Hypothalamus (tissue), 51 donors: ENCODE measurements at regions not wholly inside any gene's neighbourhood (a gene's known extent, or its start where the extent isn't known, plus 50 kb on each side); places are given as distances from the start of the nearest gene placed in this dataset.
"Not testable (repeated sequence)": the region's sequence is repeated elsewhere in the genome, so short reads cannot be mapped to it uniquely, and the experiment has no call there.

Source experiments
- DNase-seq, 51 donors: peaks; one replicate each; lab custom pipeline; 2025; lab: John Stamatoyannopoulos, UW

- no peak for DNase-seq
These were observed 530.2 kb downstream of the SOX6 start for GRCh38 chr11:15825976-15826650.

- peak in 23 of 51 donors; percentile 3 to 60 (median 28) for DNase-seq
These were observed 529.5 kb downstream of the SOX6 start for GRCh38 chr11:15826826-15827225.

DNA sequence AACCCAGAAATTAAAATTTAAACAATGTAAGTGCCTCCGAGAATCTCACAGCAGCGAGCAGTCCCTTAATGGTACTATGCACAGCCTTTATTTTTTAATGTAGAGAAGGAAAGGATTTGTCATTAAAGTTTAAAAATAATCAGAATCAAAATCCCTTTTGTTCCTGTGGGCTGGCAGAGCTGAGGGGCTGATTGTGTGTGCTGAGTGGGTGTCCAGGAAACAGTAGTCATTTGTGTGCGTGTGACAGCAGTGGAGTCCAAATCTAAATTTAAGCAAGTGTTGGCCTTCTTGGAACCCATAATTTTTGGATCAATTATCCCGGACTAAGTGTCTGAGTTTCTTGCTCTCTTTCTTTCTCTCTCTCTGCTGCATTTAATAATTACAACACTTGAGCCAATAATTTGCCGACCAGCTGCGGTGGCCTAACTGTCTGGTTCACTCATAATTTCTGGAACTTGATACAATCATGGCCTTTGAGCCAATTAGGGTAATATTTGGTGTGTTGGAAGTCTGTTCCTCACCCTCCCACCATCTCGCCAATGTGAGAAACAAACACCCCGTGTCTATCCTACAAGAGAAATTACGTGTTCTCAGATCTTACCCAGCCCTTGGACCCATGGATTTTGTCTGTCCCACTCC lies 528.0 kb downstream of the SOX6 start:
- DNase-seq: peak in 5 of 51 donors; percentile 4 to 49 (median 23)

DNA sequence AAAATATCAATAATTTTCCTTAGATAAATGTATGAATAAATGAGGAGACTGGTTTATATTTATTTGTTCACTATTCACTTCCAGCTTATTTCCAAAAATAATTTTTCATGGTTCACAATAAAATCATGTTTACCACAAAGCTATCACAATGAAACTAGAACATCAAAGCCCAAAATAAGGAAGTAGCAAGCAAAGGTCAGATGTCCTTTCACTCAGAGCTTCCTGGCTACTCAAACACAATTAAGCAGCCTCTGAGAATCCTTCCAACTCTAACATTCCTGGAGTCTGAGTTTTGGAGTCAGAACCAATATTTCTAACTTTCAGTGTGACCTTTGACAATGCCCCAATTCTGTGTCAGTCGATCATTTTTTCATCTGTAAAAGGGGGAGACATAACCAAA lies 527.0 kb downstream of the SOX6 start:
- no peak for DNase-seq

- peak in 3 of 51 donors; percentile 5 to 9 (median 5) for DNase-seq
These were observed 525.5 kb downstream of the SOX6 start for GRCh38 chr11:15830741-15831428.

DNA sequence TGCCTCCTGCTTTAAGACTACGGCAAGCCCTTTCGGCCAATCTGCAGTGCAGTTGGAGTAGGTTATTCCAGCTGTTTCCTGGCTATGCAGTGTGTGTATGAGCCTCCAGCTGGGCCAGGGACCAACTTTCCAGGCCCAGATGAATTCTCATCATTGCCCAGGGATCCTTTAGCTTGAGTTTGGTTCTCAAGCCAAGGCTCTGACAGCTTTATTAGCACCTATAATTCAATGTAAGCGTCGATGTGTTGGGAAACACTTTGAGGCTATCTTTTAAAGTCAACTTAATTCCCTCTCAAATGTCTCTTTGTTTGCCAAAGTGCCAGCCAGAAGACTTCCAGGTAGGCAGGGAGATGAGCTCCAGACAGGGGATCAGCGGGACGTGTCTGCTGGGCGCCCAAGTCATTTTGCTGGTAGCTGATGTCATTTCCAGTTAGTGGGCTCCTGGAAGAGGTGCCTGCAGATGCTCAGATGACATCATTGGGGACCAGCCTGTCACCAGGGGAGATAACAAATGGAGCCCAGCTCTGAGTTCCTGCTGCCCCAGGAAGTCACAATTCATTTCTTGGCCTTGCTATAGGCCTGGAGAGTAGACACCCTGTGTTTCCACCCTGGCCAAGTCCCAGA lies 520.4 kb downstream of the SOX6 start:
- DNase-seq: no peak

GRCh38 chr11:15836795-15837194 lies 519.6 kb downstream of the SOX6 start:
- DNase-seq: no peak

DNA sequence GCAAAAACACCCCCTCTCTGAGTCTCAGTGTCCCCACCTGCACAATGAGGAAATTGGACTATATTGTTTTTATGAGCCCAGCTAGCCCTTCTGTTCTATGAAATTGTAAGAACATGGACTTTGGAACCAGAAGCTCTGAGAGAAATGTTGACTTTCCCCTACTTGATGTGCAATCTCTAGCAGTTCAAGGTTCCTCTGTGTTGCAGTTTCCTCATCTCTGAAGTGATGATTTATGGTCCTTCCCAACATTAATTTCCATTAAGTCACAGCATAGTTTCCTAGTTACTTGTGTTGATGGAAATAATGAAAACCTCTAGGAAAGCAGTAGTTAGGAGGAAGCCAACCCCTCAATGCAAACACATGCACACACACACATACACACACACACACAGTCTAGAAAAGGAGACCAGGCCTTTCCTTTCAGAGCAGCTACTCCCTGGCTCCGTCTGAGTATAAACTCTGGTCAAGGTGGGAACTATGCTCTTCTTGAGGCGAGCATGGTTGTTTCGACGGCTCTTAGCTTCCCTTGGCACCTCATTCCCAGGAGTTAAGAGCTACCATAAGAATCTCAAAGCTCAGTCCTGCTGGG lies 518.4 kb downstream of the SOX6 start:
- DNase-seq: no peak

GRCh38 chr11:15839061-15839460 lies 517.3 kb downstream of the SOX6 start:
- no peak for DNase-seq

DNA sequence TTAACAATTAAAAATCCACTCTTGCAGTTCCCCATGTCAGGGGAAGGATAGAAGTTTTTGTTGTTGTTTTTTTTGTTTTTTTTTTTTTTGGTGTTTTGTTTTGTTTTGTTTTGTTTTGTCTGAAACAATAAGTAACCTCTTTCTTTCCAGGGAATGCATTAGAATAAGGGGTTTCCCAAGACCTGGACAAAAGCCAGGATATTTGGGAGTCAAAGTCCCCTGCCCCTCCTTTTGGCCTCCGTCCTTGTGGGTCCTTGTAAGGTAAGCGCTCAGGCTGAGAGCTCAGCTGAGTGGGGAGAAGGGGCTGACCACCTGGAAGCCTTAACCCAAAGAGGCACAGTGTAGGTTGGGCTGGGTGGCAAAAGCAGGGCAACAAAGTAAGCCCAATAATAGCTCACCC lies 515.4 kb downstream of the SOX6 start:
- DNase-seq: no peak

GRCh38 chr11:15841931-15842740 lies 514.2 kb downstream of the SOX6 start:
- DNase-seq: no peak

GRCh38 chr11:15843309-15843872 lies 513.0 kb downstream of the SOX6 start:
- DNase-seq: peak in 32 of 51 donors; percentile 10 to 84 (median 51)

GRCh38 chr11:15845261-15845660 lies 511.1 kb downstream of the SOX6 start:
- DNase-seq: peak in 39 of 51 donors; percentile 8 to 88 (median 50)

GRCh38 chr11:15848631-15849168 lies 507.6 kb downstream of the SOX6 start:
- no peak for DNase-seq

DNA sequence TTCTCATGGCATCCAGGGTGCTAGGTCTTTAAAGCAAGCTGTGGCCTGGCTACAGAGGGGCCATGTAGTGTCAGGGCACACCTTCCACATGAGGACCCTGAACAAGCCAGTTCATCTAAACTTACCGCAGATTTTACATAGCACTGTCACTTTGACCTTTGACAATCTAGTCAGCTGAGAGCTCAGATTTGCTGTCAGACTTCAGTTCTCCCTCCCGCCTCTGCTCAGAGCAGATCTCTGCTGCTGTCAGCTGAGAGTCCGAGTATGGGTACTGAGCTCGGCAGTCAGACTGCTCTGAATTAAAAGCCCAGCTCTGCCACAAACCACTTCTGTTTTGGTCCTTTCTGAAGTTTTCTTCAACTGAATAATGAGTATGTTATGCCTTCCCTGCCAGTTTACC lies 507.1 kb downstream of the SOX6 start:
- DNase-seq: no peak

DNA sequence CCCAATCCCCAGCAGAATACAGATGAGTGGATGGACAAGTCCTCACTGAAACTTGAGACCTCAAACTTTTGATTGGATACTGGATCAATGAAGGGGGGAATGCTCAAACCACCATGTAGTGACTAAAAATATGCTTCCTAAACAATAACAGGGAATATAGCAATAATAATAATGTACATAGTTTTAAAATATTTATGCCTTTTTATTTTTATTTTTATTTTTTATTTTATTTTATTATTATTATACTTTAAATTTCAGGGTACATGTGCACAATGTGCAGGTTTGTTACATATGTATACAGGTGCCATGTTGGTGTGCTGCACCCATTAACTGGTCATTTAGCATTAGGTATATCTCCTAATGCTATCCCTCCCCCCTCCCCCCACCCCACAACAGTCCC lies 506.0 kb downstream of the SOX6 start:
- not testable (repeated sequence) for DNase-seq

DNA sequence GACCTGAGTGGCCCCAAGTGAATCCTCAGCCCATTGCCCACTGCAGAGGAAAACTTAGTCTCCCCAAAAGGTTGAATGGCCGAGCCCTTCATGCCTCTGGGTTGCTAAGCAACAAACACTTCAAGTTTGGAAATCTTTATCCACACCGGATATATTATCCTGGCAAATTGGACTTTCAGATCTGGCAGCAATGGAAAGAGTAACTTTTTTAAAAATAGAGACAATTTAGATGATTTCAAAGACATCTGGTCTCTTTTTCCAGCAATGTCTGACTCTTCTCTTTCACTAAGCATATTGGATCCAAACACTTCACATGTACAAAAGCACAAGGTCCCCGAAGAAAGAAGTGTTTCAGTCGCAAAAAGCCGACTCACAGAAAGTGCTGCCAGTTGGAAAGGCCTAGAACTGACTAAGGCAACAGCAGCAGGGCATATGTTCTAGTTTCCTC lies 505.3 kb downstream of the SOX6 start:
- DNase-seq: peak in 14 of 51 donors; percentile 8 to 50 (median 22)

DNA sequence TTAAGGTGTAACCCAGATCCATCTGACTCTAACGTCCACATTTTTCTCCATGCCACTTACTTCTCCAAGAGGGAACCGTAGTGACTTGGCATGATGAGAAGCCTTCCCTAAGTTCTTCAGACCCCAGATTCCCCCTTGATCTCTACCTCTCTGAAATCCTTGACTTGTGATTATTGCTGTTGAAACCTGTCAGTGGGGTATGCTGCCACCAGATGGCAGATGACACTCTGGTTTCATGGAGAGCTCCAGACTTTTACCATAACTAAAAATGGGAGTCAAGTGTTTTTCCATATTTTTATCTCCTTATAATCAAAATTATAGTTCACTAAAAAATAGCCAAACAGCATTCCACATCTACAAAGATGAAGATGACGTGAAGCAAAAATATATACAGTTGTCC lies 504.2 kb downstream of the SOX6 start:
- DNase-seq: peak in 1 of 51 donors; percentile 7

DNA sequence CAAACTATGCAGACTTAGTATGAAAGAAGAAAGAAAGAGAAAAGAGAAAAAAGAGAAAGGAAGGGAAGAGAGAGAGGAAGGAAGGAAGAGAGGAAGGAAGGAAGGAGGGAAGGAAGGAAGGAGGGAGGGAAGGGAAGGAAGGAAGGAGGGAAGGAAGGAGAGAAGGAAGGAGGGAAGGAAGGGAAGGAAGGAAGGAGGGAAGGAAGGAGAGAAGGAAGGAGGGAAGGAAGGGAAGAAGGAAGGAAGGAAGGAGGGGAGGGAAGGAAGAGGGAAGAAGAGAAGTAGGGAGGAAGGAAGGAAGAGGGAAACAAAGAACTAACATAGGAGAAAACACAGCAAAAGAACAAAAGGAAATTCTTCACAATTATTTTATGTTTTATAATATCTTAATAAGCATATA lies 502.1 kb downstream of the SOX6 start:
- no peak for DNase-seq
